IPS-NIHi7 (cell line): ENCODE measurements at regions not wholly inside any gene's neighbourhood (a gene's known extent, or its start where the extent isn't known, plus 50 kb on each side); places are given as distances from the start of the nearest gene placed in this dataset.

Experiments
- DNase-seq: peaks from one replicate; pipeline ENCODE4 v3.0.0; 2012; ENCODE audit warnings: mixed read lengths; ENCODE audit errors: extremely low spot score

DNA sequence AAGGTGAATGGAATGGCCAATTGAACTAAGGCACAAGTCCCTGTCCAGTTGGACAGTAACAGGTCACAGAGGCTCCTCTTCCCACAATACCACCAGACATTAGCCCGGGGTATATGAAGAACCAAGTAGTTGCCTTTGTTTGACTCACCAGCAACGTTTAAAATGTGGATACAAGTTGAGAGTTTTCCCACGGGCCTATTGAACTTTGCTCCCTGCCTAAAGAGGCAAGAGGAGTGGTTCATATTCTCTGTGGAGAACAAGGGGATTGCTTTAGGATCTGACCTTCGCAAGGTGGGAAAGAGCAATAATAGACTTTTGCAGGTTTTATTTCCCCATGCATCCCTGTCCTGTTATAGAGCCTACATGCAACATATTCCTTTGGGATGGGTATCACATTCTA, 177.2 kb downstream of the POU4F1 start:
- no peak for DNase-seq

DNA sequence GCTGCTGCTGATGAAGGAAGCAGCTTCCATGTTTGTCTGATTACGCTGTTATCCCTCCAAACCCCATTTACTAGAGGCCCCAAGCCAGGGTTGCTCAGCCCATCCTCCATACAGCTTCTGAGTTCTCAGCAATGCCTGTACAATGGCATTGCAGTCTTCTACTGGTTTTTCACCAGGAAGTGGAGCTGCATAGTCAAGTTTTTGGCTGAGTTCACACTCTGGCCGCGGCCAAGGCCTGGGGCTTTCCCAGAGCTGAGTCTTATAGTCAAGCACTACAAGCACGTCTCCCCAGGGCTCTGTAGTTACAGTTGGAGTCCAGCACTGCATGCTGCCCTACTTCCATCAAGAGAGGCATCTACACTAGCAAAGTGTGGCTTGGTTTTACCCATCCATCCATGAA, 182.5 kb downstream of the POU4F1 start:
- no peak for DNase-seq

DNA sequence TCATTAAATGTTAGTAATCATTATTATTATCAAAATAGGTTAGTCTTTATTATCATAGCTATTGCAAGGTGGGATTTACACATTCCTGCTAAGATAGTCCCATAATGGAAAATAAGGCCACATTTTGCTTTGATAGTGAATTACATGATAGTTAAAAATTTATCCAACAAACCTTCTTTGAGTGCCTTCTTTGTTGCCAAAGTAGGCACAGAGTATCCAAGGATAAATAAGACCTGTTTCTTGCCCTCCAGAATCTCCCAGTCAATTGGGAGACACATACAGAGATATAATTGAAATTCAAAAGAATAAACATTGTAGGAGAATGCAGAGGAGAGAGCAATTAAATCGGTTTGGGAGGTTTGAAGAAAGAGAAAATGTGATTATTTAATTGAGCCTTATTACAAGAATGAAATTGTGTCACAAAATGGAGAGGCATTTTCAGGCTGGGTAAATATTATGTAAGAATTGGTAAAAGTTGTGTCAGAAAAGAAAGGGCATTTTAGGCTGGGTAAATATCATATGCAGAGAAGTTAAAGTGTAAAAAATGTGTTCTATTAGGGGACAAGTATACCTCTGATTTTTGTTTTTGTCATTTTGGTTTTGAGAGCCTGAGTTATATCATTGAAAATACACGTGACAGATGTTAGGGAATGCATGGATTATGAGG, 189.3 kb downstream of the POU4F1 start:
- DNase-seq = no peak

DNA sequence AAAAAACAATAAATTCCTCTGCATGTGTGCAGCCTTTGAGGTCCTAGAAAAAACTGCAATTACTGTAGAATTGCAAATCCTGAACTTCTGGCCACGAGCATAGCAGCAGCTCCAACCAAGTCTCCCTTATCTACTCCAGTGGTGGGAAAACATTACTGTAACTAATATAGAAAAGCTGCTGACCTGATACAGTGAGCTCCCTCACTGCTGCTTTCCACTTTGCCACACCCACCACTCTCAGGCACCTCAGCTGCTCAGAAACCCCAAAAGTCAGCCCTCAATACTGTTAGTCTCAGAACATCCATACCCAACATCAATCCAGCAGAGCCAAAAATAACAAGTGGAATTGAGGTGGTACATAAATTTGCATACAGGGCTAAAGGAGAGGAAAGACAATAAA, 192.5 kb downstream of the POU4F1 start:
- DNase-seq = no peak

DNA sequence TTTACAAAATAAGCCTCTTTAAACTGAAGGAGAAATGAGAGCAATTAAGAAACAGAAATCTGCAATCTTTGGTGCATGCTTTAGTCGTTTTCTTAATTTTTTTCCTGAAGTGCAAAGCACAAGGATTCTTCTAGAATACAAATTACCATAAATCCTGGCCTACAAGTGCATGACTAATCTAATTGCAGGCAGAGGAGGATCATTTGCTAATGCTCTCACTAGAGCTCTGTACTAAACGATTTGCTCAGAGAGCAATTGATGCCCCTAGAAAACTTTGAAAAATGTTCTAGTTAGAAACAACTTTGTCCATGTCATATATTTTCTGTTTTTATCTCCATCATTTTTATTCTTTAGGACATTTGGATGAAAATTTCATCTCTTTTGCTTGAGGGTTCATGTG, 193.2 kb downstream of the POU4F1 start:
- DNase-seq = no peak

DNA sequence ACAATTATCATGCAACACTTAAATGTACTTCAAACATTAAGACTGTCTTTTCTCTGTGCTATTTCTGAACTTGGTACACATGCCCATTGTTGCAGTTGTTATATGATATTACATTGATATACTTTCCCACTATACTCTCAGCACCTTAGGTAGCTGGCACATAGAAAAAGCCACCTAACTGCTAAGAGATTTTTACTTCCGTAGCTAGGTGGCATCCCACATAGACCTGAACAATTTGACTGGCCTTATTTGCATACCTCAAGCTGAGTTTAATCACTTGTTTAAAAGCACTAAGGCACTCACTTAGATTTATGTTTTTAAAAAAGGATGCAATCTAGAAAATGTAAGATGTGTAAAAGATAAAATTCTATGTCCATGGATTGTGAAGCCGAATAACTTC, 194.2 kb downstream of the POU4F1 start:
- peak; percentile 18 for DNase-seq

DNA sequence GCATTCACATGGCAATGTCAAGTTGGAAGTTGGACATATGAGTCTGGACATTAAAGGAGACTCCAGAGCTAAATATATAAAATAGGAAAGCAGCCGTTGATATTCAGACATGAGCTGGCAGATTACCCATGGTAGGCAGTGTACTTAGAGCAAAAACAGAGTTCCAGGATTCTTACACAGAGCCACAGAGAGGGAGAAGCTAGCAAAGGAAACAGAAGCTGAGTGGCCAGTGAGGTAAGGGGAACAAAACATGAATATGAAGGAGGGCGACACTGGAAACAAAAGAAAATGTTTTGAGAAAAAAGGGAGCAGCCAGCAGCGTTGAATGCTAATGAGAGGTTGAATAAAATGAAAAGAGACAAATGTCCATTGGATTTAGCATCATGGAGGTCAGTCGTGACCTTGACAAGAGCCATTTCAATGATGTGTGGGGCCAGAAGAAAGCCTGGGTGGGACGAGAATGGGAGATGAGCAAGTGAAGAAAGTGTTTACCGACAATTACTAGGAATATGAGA, 198.4 kb downstream of the POU4F1 start:
- no peak for DNase-seq

DNA sequence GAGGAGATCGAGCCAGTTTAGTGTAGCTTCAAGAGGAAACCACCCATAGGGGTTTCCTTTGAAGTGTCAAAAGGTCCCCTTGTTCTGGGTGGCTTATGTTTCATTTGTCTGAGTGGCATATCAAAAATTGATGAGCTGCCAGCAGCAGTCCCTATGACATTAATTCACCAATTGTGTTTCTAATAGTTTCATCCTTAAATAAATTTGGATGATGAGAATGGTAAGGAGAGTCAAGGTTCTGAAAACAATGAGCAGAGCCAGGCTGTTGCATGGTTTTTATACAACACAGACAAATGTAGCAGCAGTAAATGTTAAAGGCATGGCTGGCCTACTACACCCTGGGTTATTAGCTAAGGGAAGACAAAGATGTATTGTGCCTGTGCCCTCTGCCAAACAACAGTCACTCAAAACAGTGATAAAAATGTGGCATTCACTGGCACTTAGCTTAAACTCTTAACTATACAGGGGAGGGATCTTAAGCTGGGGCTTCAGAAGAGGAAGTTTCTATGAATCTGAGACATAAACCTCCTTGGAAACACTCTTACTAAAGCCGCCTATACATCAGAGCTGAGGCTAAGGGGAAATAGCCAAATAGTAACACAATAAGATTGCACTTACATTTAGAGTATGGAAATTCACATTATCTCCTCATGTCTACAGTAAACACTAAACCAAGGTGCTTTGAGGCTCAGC, 200.5 kb downstream of the POU4F1 start:
- no peak for DNase-seq

DNA sequence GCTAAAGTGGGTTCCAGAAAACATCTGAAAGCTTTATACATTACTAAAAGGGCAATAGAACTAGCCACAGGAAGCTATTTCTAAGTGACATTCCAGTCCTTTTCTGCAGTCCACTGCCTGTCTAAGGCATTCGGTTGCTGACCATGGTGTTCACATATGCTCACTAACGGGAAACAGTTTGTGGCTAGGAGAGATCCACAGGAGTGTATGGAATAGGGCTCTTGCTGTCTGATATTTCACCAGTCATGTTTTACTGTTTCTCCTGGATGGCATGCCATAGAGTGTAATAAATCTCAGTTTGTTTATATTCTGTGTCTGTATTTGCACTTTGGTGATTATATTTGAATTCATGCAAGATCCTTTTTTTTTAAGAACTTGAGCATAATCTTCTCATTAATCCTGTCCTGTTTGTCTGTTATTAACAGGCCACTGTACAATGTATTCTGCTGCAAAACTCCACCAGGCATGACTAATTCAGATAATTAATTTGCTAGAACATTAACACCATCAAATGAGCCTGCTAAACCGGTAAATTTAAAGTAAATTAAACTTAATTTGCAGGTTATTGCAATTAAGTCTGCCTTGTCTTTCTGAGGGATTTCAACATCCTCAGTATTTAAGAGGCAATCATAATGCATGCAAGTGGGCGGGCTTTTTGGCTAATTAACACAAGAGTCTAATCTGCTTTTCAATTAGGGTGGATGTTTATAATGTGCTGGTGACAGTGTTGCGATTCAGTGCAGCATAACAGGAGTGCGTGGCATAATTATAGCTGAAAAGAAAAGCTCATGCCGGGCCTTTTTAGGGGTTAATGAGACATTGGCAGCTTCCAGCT, 201.3 kb downstream of the POU4F1 start:
- DNase-seq = no peak

DNA sequence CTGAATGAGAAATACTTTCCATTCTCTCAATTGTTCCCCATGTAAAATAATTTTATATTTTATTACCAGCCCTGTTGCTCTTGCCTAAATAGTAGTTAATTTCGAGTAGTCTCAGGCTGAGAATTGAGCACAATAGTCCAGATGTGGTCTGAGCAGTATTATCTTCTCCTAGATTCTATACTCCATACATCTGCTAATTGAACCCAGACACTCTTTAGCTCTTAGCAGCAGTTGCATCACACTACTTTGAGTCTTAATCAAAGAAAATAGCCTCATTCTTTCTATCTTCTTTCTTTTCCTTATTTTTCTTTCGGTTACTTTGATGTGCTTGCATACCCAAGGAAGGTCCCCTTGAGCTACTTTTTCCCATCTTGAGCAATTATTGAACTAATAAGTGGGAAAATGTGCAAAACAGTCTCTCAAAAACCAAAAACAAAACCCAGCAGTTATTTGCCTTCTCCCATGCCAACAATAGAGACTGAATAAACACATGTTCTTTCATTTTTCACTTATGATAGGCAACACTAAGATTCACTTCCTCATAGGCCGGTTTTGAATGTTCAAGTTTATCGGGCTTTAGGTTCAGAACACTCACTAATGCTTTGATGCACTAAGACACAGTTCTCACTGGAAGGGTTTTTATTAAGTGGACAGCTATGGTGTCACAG, 204.5 kb downstream of the POU4F1 start:
- DNase-seq = no peak

DNA sequence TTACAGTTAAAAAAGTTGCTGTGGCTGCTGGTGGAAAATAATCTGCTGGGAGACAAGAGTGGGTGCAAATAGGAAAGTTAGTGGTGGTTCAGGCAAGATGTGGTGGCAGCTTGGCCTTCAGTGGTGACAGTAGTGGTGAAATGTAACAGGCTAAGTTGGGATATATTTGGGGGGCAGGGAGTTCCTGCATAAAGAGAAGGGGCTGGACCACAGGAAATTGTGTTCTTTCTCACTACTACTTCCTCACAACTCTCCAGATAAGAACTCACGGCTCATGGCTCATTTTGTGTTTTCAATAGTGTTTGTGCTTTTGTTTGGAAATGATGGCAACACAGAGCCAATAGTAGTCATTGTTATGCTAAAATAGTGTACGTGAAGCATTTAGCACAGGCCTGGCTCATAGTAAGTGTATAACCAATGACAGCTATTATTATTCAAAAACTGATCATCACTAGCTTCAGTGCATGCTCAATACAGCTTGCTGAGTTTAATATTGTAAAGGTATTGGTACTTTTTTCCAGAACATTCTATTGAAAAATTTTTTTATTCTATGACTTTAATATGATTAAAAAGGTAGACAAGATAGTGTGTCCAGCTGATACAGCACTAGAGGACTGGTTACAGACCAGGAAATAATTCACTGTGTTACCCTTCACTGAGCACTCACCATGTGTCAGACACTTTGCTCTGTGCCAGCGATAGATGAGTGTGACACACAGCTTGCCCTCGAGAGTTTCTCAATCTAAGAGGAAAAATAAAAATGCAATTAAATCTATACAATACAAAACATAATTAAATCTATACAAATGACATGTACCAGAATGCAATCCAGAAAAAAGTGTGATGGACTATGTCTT, 209.8 kb downstream of the POU4F1 start:
- no peak for DNase-seq

DNA sequence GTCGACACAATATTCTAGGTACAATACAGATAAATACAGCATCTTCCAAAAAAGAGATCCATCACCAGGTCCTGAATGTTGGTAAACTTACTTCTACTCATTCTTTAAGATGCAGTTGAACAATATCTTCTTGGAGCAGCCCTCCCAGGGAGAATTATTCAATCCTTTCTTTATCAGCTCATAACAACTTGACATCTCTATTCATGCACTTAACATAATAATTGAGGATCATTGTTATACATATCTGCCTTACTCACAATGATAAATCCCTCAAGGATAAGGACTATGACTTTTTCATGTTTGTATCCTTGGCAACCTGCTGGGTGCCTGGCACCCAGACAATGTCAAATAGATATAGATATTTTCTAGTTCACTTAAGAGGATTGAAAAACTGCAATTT, 219.5 kb downstream of the POU4F1 start:
- no peak for DNase-seq

DNA sequence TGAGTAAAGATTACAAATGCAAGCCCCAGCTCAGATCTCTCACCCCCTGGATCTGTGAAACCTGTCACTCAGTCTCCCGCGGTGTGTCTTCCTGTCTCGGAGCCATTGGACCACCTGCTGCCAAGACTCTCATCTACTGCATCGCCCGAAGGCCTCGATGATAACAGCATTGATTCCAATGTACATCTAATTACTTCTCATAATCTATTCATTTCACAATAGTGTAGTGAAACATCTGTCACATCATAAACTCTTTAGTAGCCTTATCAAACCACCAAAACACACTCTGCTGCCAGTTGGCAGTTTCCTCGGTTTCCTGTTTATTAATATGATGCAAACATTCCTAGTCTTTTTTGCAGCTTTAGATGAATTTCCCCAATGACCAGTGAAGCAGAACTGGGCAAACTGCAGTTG, 220.3 kb downstream of the POU4F1 start:
- DNase-seq = no peak

DNA sequence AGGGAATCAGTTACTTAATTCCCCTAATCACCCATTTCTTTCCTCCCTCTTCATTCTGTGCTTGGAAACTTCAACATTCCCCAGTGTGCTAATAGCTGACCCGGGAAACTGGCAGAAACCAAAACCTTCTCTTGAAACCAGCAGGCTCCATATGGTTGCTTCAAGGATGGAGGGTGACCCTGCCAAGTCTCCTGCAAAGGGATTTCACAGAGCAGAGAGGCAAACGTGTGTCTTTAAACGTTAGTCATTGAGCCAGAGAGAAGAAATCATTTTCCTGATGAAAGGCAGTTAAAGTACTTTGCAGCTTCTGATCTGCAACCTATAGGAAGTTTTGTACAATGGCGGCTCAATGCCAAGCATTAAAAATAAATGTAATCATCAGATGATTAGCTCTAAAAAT, 220.9 kb downstream of the POU4F1 start:
- no peak for DNase-seq

DNA sequence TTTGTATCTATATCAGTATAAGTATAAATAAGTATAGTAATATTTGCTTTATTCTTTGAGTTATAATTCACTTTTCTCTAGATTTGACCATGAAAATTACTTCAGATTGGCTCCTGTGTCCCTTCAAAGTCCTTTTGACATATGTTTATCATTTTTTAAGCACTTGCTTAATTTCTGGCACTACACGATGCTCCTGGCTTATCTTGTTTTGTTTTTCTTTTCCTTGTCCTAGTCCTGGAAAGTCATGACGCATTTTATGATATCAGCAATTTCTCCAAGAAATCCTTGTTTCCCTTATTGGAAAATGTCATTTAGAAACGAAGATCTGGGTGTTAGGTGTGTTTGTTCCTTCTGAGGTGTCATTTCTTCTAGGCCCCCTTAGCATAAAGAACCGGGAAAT, 226.5 kb downstream of the POU4F1 start:
- DNase-seq = no peak

DNA sequence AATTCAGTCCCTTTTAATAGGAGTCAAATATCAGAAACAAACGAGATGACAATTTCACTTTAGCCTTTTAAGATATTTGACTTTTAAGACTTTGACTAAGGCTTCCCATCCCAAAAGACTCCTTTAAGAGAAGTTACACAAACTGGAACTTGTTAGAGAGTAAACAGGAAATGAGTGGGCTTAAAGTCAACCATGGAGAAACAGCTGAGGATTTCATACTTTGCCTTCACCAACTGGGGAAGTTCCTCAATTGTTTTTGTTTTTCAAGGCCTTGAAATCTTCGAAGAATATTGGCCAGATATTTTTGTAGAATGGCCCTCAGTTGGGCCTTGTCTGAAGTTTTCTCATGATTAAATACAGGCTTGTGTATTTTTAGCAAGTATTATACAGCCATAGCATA, 227.3 kb downstream of the POU4F1 start:
- no peak for DNase-seq

DNA sequence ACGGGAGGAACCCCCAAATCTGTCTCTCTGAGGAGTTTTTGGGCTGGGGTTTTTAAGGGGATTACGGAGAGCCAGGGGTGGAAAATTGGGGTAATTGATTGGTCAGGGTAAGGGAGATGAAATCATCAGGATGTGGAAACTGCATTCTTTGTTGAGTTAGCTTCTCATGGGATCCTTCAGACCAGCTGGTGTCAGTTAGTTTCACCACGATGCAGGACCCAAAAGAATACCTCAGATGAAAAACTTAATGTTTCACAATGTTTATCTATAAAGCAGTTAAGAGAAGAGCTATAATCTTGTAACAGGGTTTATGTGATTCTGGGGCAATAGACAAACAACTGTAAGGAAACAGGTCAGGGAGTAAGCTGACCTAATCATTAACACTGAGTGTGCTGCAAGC, 230.8 kb downstream of the POU4F1 start:
- DNase-seq = no peak

DNA sequence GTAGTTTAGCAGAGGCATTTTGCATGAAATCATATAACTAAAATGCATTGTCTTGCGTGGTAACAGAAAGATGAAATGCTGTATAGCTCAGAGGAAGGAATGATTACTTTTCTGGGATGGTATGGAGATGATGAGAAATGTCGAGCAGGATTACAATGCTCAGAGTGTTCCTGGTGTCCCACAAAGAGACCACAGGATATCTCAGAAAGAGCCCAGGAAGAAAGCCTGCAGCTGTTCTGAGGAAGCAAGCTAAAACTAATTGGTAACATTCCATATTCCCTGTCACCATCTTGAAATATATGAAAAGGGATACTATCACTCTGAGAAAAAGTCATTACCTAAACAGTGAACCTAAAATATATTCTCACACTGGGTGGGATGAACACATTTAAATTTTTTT, 233.1 kb downstream of the POU4F1 start:
- DNase-seq = no peak

DNA sequence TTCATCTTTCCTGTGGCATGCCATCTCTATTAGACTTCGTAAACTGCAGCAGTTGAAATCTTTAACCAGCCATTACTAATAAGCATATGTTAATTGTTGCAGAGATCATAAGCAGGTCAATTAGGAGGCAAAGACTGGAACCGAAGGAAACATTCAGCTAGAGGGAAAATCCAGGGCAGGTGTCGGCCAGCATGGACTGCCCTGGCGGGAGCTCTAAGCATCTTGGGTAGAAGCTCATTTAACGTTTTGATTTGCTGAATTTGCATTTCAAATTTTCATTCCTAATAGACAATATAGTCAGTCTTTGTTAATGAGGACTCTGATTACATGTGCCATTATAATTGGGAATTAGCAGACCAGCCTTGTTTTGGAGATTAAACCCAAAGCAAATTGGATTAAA, 238.6 kb downstream of the POU4F1 start:
- DNase-seq = no peak

DNA sequence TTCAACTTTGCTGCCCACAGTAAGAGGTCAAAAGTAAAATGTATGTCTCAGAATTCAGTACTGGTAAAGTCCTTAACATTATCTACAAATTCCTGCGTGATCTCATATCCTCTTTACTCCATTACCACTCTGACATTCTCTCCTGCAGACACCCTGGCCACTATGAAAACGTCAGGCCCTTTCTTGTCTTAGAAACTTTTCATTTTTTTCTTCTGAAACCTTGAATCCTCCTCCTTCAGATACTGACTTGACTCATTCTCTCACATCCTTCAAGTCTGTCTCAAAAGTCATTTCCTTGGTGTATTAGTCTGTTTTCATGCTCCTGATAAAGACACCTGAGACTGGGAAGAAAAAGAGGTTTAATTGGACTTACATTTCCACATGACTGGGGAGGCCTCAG, 262.3 kb downstream of the POU4F1 start:
- DNase-seq = no peak

DNA sequence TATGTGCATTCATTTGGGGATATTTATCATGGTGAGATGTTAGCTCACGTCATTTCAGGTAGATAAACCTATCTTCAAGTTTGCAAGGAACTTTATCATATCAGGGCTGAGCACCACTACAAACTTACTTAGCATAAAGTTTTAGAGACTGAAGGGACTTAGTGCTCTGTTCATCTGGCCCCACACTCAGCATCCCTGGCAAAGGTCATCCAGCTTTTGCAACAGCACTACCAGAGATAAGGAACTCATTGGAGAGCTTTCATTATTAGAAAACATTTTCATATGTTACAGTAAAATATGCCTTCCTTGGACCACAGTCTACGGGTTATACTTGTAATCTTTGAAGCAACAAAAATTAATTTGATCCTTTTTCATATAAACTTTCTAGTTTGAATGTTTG, 263.4 kb downstream of the POU4F1 start:
- no peak for DNase-seq
